NB4 (cell line): ENCODE measurements at regions not wholly inside any gene's neighbourhood (a gene's known extent, or its start where the extent isn't known, plus 50 kb on each side); places are given as distances from the start of the nearest gene placed in this dataset.

Experiments used
- DNase-seq: peaks from one replicate; pipeline ENCODE4 v3.0.0; 2010; ENCODE audit warnings: low read depth
- H3K4me3 ChIP-seq: one replicate; pipeline ENCODE4 v1.5.1; 2011; ENCODE audit warnings: mild to moderate bottlenecking, low read depth, low read length, moderate library complexity
- MAX ChIP-seq: IDR thresholded peaks from 2 replicates; pipeline ENCODE4 v1.6.1; 2011; ENCODE audit warnings: low read depth, low read length
- MYC ChIP-seq: IDR thresholded peaks from 2 replicates; pipeline ENCODE4 v1.6.1; 2011; ENCODE audit warnings: low read depth, low read length
- POLR2A ChIP-seq: IDR thresholded peaks from 2 replicates; pipeline ENCODE4 v1.6.1; 2011; ENCODE audit warnings: mild to moderate bottlenecking; ENCODE audit not compliant: insufficient read length; ENCODE audit errors: extremely low read depth
- TF ChIP-seq, protein P1 (sequence below): IDR thresholded peaks from one replicate; pipeline ENCODE4 v1.5.1; 2012; ENCODE audit warnings: low read depth, low read length

GRCh38 chr11:92416971-92417725 lies 192.5 kb downstream of the FAT3 start:
- TF ChIP-seq, protein P1, sequence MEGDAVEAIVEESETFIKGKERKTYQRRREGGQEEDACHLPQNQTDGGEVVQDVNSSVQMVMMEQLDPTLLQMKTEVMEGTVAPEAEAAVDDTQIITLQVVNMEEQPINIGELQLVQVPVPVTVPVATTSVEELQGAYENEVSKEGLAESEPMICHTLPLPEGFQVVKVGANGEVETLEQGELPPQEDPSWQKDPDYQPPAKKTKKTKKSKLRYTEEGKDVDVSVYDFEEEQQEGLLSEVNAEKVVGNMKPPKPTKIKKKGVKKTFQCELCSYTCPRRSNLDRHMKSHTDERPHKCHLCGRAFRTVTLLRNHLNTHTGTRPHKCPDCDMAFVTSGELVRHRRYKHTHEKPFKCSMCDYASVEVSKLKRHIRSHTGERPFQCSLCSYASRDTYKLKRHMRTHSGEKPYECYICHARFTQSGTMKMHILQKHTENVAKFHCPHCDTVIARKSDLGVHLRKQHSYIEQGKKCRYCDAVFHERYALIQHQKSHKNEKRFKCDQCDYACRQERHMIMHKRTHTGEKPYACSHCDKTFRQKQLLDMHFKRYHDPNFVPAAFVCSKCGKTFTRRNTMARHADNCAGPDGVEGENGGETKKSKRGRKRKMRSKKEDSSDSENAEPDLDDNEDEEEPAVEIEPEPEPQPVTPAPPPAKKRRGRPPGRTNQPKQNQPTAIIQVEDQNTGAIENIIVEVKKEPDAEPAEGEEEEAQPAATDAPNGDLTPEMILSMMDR = no peak
- TF ChIP-seq POLR2A (no peak), MAX (no peak), MYC (no peak)
- no peak overlapping the region for H3K4me3 ChIP-seq
- DNase-seq = no peak

DNA sequence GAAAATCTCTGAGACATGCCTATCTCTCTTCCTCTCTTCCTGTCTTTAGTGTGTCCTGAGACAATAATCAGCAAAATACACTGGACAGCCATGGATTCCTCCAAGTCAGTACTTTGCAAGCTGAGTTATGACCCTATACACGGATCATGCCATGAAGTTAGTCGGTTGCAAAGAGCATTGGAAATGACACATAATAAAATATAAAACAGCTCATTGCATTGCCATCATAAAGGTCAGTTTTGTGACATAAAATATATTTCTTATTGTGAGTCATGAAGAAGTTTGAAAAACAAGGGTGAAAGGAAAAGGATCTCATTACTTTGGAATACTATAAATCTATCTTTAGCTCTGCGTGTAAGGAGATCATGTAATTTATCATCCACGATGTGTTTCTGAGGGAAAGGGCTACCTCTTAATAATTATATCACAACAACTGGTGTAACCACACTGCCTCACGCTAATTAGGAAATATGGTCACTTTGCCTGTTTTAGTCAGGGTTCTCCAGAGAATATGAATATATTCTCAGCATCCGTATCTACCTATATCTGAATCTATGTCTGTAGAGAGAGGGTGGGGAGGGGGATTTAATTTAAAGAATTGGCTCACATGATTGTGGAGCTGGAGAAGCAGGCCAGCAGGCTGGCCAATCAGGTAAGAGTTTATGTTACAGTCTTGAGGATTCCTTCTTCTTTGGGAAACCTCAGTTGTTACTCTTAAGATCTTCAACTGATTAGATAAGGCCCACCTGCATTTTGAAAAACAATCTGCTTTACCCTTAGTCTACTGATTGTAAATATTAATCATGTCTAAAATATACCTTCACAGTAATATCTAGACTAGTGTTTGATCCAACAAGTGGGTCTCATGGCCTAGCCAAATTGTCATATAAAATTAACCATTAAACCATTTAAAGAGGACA lies 198.8 kb downstream of the FAT3 start:
- DNase-seq = no peak
- TF ChIP-seq MAX = no peak
- TF ChIP-seq POLR2A = no peak
- TF ChIP-seq MYC = no peak
- TF ChIP-seq, protein P1 = no peak
- no peak overlapping the region for H3K4me3 ChIP-seq

DNA sequence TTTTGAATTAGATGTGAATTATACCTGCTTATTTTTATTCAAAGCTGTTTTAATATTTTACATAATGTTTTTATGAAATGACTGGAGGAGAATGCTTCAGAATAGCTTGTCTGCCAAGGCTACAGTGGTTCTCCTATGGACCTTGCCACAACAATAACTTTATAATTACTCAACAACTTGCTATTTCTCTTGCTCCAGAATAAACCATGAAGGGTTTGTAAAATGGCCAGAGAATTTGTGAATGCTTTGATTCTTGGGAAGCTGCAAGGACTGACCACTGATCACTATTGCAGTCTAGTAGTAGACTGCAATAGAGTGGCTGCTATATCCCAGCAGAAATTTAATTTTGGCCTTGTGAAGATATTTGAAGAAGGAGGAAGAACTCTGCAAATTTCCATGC lies 199.7 kb downstream of the FAT3 start:
- no peak overlapping the region for H3K4me3 ChIP-seq
- TF ChIP-seq, protein P1 = no peak
- TF ChIP-seq MYC = no peak
- no peak for TF ChIP-seq POLR2A
- TF ChIP-seq MAX = no peak
- DNase-seq = no peak

- no peak for DNase-seq
- no peak overlapping the region for H3K4me3 ChIP-seq
- TF ChIP-seq MAX (no peak), MYC (no peak), POLR2A (no peak)
- TF ChIP-seq, protein P1 = no peak
These were observed 200.5 kb downstream of the FAT3 start for GRCh38 chr11:92425127-92425526.

- no peak for DNase-seq
- TF ChIP-seq MAX = no peak
- no peak for TF ChIP-seq POLR2A
- TF ChIP-seq MYC = no peak
- TF ChIP-seq, protein P1 = no peak
- H3K4me3 ChIP-seq = no peak overlapping the region
These were observed 207.9 kb downstream of the FAT3 start for GRCh38 chr11:92432515-92432914.
